NCI-H460 (cell line): ENCODE measurements at regions not wholly inside any gene's neighbourhood (a gene's known extent, or its start where the extent isn't known, plus 50 kb on each side); places are given as distances from the start of the nearest gene placed in this dataset.

Experiments used
- DNase-seq: peaks from one replicate; pipeline ENCODE4 v3.0.0-alpha.2; 2016; ENCODE audit warnings: low read depth; ENCODE audit errors: extremely low read depth
- small RNA-seq, 2 experiments: library from RNA; depleted of rRNA; stranded (forward); fragments of <200 nt; gene quantifications; one replicate each; pipeline ENCODE3, GENCODE V24; 2014

- DNase-seq, result no peak
These were observed 58.7 kb upstream of the C14orf180 start for GRCh38 chr14:104520620-104521410.

GRCh38 chr14:104521816-104522745 is 57.5 kb upstream of the C14orf180 start:
- no peak for DNase-seq

GRCh38 chr14:104522926-104523545 is 56.5 kb upstream of the C14orf180 start:
- no peak for DNase-seq

GRCh38 chr14:104523546-104523935 is 56.0 kb upstream of the C14orf180 start:
- no peak for DNase-seq

GRCh38 chr14:104524726-104525125 is 54.8 kb upstream of the C14orf180 start:
- no peak for DNase-seq

GRCh38 chr14:104526723-104527645 is 52.6 kb upstream of the C14orf180 start:
- no peak for DNase-seq

GRCh38 chr14:104527857-104528459 is 51.6 kb upstream of the C14orf180 start:
- DNase-seq, result no peak

- DNase-seq, result no peak
These were observed 51.1 kb upstream of the C14orf180 start for GRCh38 chr14:104528496-104528895.

Small RNAs in the stretch of these regions (small RNA-seq; reads per million reads assigned to genes)
- 0 reads per million in 2 experiments for gene RNU6-684P
